Activated T-cell treated with anti-CD3 and anti-CD28 coated beads for 48 hours (primary cell): ENCODE measurements at regions not wholly inside any gene's neighbourhood (a gene's known extent, or its start where the extent isn't known, plus 50 kb on each side); places are given as distances from the start of the nearest gene placed in this dataset.
"Not testable (repeated sequence)": the region's sequence is repeated elsewhere in the genome, so short reads cannot be mapped to it uniquely, and the experiment has no call there.

ENCODE experiments used
- DNase-seq: peaks from one replicate; pipeline ENCODE4 v3.0.0-alpha.2; 2020; ENCODE audit warnings: low read depth

DNA sequence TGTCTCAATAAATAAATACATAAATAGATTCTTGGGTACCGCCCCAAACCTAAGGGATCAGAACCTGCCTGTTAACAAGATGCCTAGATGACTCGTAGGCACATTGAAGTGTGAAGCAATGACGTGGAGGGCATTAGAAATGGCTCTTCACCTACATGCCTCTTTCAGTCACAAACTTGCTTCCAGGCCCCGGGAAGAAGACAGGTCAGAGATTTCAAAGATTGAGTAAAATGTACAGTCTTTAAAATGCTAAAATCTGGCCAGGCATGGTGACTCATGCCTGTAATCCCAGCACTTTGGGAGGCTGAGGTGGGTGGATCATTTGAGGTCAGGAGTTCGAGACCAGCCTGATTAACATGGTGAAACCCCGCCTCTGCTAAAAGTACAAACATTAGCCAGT lies 480.8 kb upstream of the JARID2 start:
- DNase-seq = no peak

DNA sequence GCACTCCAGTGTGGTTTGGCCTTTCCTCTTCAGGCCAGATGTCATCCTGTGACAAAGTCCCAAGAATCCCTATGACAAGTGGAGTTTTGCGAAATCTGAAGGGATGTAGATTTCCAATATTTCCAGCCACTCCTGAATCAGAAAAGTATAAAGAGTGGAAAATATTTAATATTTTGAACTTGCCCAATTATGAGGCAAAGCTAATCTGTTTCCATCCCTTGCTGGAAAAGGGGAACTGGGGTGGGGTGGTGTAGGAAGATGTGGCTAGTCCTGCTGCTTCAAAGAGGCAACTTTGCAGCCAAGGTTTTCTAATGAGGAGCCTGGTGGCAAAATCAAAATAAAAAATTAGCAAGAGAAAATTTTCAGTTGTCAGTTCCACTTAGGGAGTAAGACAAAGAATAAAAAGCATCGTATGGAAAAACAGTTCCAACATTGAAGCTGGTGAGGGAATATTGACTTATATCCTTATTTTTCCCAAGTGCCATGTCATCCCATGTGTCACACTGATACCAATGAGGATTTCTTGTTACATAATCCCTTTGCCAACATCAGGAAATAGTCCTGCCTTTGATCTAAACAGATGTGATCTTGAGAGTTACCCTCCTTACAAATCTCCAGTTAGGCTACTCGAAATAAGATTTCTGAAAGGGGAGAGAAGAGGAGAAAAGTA lies 480.0 kb upstream of the JARID2 start:
- no peak for DNase-seq

DNA sequence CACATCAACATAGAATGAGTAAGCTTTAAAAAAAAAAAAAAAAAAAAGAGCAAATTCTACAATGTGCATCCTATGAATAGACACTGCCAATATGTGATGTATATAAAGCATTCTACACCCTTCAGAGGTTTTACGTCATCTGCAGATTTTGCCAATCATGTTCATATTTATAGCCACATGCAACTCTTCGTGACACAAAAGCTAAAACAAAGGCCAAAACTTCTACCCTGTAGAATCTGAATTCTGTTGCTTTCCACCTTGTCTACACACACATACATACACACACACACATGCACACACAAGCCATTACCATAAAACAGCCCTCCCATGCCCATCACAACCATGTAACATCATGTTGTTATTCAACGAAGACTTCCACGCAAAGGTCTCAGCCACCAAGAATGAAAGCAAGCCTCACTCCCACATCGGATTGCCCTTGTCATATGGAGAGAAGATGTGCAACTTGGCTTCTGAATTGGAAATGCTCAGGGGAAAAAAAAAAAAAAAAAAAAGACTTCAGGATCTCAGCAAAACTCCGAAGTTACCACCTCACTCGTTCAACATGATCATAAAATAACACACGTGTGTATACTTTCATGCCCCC lies 479.4 kb upstream of the JARID2 start:
- DNase-seq = no peak

GRCh38 chr6:14767226-14767625 lies 478.6 kb upstream of the JARID2 start:
- DNase-seq = no peak

DNA sequence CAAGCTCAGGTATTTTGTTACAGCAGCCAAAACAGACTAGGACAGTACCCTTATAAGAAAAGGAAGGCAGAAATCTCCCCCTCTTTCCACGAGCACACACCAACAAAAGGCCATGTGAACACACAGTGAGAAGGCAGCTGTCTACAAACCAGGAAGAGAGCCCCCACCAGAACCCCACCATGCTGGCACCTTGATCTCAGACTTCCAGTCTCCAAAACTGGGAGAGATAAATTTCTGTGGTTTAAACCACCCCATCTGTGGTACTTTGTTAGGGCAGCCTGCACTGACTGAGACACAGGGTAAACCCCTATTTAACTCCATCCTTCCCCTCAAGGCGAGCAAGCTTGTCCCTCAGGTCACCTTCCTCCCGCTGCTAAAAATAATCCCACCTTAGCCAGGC lies 475.8 kb upstream of the JARID2 start:
- no peak for DNase-seq

DNA sequence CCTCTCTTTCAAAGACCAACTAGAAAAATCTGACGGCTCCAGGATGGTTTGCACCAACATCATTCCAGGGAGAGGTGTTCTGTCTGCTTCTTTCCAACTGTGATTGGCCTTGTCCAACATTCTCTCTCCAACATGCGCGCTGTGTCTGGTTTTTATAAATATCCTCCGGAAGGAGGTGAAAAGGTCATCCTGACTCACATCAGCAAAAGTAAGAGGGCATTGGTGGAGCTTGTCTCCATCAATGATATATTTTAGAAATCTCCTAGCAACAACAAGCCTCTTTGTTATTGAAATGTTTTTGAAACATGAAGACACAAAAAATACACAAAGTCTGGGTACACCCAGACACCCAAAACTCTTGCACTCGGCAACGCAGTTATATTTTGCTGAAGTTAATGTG lies 475.3 kb upstream of the JARID2 start:
- DNase-seq = no peak

DNA sequence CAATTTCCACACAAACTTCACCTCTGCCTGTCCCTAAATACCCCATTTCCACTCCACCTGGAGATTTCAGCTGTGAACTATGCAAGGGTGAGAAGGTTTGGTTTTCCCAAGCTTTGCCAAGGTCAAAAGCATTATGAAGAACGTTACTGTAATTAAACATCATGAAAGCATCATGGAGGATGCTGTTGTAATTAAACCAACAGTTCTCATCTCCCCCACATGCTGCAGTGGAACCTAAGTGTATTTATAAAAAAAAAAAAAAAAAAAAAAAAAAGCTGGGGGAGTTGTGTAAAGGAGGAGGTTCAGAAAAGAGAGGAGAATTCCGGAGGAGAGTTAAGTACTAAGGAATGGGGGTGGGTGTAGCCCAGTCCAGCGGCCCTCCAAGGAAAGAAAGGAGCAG lies 474.9 kb upstream of the JARID2 start:
- DNase-seq = no peak

DNA sequence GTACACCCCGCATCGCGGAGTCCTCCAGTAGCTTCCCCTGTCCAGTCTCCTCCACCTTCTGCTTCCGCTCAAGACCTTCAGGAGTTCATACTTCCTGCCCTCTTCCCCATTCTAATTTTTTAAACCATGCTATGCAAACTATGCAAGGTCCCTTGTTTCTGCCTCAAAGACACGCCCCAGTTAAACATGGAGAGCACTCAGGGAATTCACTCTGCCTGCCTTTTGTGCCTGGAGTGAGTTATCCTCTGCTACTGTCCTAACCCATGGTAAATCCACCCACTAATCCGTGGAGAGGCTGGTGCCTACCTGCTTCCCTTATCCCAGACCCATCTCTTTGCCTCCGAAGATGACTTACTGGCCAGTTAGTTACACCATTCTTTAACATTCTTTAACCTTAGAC lies 473.7 kb upstream of the JARID2 start:
- DNase-seq = no peak

DNA sequence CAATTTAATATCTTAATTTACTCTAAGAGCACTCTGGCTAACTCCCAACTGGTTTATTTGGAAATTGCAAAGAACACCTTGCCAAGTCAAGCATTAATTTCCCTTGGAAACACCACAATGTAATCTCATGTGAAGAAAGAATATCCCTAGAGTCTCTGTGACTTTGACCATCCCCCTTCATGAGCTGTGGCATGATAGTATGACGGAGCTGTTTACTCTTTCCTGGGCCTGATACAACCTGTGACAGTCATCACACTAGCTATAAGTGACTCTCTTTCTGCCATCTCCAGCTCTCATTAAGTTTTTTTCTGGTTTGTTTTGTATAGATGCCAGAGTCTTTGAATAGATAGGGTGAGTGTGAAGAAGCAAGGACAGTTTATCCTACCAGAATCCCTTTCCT lies 470.3 kb upstream of the JARID2 start:
- no peak for DNase-seq

- DNase-seq = no peak
Observed at GRCh38 chr6:14776307-14776706, 469.6 kb upstream of the JARID2 start.

GRCh38 chr6:14781772-14782525 lies 463.9 kb upstream of the JARID2 start:
- DNase-seq = no peak

DNA sequence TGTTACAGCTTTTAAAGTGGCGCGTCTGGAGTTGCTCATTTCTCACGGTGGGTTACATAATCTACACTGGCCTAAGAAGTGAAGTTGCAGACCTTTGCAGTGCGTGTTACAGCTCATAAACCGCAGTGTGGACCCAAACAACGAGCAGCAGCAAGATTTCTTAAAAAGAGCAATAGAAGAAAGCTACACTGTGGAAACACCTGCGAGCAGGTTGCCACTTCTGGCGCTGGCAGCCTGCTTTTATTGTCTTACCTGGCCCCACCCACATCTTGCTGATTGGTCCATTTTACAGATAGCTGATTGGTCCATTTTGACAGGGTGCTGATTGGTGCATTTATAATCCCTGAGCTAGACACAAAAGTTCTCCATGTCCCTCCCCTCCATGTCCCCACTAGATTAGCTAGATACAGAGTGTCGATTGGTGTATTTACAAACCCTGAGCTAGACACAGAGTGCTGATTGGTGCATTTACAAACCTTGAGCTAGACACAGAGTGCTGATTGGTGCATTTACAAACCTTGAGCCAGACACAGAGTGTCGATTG lies 462.9 kb upstream of the JARID2 start:
- DNase-seq = not testable (repeated sequence)

- no peak for DNase-seq
Observed at GRCh38 chr6:14783594-14783993, 462.3 kb upstream of the JARID2 start.

DNA sequence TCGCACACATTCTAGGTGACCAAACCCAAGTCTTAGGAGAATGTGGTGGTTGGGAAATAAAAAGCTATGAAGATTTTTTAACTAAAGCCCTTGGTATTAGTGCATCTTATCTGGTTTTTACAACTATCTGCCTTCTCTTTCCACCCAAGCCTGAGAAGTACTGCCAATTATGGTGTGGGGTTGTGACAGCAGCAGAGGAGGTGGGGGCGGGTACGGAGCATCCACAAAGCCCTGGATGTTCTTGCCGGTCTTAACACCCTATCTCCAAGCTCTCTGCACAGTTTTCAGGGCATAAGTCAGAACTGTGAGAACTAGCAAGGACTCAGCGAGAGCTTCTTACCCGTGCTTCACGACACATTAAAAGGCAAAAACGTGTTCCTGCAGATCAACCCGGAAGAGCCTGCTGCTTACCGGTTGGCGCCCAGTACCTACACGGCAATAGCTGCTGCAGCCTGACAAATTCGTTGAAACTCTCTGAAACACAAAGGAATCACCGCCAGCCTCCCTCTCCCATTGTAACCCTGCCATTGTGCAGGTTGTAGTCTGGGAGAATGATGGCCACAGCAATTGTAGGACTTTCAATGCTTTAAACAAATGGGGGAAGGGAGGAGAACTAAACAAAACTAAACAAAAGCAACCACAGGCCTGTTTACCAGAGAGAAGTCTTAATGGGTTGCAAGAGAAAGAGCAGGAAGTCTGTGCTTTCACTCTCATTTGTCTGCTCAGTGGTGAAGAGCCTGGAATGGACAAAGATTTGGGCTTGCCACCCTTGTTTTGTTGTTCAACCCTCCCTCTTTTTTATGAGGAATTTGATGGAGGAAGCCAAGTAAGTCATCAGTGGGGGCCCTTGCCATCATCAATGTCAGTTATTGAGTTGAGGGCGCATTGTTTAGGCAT lies 461.0 kb upstream of the JARID2 start:
- DNase-seq = no peak

DNA sequence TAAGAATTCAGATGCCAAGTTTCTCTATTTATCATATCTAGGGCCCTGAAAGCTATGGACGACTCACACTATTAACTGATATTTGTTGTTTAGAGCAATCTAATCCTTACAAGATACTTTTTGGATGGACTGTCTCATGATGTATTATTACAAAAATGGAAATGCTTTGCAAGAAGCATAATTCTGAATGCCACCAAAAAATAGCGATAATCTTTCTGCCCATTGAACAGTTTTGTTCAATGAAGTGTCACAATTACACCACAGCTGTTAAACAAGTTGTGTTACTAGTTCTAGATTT lies 460.4 kb upstream of the JARID2 start:
- DNase-seq = no peak

DNA sequence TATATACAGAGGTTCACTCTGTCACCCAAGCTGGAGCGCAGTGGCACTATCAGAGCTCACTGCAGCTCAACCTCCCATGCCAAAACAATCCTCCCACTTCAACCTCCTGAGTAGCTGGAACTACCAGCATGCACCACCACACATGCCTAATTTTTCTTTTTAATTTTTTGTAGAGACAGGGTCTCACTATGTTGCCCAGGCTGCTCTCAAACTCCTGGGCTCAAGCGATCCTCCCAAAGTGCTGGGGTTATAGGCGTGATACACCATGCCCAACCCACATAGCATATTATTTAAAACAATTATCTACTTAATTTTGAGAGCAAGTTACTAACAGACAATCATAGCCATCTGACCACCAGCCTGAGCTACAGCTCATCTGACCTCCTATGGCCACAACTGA lies 459.9 kb upstream of the JARID2 start:
- no peak for DNase-seq

GRCh38 chr6:14786455-14786854 lies 459.4 kb upstream of the JARID2 start:
- DNase-seq = no peak

DNA sequence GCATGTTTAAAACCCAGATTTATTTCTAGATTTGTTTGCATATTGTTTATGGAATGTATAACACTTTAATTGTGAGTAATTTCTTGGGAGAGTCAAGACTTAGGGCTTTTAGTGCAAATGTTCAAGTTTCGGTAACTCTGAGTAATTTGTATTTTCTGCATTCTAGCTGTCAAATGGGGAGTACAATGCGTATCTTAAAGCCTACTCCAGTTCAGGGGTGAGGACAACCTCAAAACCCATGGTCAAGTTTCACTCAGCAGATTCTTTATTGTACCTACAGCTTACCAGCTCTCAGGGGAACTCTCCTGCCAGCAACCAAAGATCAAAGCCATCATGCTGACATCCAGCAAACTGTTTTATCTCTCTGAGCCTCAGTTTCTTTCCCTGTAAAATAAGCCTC lies 458.6 kb upstream of the JARID2 start:
- DNase-seq = no peak

GRCh38 chr6:14787677-14788076 lies 458.2 kb upstream of the JARID2 start:
- DNase-seq = no peak

GRCh38 chr6:14789996-14790395 lies 455.9 kb upstream of the JARID2 start:
- no peak for DNase-seq

DNA sequence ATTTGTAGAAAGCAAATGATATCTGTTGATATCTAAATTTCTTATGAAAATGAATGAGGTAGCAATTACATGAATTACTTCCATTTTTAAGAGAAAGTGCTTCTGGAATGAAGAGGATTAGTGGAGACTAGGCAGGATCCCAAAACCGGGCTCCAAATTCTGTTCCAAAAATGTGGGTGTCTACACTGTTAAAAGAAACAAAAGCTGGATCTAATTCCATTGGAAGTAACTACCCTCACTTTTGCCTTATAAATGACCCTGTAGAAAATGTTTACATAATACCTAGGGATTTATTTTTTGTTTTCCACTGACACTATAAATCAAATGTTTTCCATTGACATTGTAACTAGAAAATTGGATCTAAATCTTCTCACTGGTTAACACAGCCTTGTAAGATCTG lies 454.9 kb upstream of the JARID2 start:
- no peak for DNase-seq

DNA sequence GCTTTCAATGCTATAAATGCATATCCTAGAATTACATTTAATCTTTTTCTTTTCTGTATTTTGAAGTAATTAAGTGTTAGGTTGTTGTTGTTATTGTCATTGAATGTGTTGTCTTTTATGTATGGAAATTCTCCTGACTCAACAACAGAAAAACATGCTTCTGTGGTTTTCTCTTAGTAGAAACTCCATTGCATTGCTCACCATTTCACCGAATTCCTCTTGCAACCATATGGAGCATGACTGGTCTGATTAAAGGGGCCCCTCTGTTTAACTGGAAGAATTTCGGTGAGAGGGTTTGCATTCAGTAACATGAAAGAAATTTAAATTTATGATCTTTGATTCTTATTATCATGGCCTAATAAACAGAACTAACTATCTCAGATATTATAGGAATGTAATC lies 454.3 kb upstream of the JARID2 start:
- DNase-seq = no peak
